ENCODE measurements at regions not wholly inside any gene's neighbourhood (a gene's known extent, or its start where the extent isn't known, plus 50 kb on each side); places are given as distances from the start of the nearest gene placed in this dataset.

DNA sequence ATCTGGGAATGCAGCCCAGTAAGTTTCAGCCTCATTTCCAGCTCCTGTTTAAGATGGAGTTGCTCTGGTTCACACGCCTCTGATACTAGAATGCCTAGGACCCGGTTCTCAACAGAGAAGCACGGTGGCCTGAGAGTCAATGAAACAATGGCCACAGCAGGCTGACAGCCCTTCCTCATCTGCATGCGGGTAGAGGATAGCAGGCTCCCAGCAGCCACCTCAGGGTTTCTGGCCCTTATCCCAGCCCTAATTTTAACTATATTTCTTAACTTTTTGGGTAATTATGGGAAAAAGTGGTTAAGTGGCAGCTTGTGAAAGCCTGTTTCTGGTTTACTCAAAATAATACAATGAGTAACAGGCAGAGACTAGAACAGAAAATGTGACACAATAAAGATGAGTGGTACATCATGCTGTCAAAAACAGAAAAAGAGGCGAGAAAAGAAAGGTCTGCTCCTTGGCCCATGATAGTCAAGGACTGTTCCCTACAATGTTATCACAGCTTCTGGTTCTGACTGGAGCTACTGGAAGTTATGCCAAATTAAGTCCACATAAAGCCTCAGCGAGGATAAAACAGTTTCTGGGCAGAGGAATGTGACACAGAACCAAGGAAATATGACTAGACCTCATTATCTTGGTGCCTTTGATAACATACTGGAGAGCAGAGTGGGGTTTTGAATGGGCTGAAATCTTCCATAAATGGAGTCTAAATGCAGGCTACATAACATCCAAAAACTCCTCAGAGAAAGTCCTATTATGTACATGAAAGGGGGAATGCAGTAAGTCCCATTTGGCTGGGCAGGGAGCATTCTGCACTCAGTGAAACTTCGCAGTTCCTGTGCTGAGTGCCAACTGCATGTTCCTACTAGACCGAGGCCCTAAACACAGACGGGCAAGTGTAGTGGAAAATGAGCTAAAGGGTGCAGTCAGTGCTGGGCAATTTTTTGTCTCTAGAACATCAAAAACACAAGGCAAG is 92.1 kb downstream of the NIBAN1 start:
- no peak for ATAC-seq
- Histone ChIP-seq H3K4me1 (ENCODE audit: control insufficient read depth in 1 of 2, insufficient read depth in 2 of 2, low read length in 2 of 2) (no peaks in the 10 kb centered on the region), H3K9me3 (ENCODE audit: control insufficient read depth in 1 of 2, insufficient read depth in 1 of 2, low read depth in 1 of 2, low read length in 2 of 2) (no peaks in the 10 kb centered on the region), H3K79me2 (ENCODE audit: insufficient read depth, low read length) (no peaks in the 10 kb centered on the region), H3K27ac (ENCODE audit: low read depth, low read length) (no peak overlapping the region), H3K36me3 (ENCODE audit: control insufficient read depth in 1 of 2, insufficient read depth in 2 of 2, low read length in 2 of 2) (no peaks in the 10 kb centered on the region), H3K4me2 (ENCODE audit: low read length) (no peak overlapping the region), H3K9ac (ENCODE audit: low read length) (no peak overlapping the region), H4K20me1 (ENCODE audit: insufficient read depth) (no peaks in the 10 kb centered on the region), H3K4me3 (replicated peaks in 1 of 2; ENCODE audit: low read depth in 1 of 2, low read length in 2 of 2) (no peak overlapping the region), H3K9me2 (ENCODE audit: insufficient read depth) (no peaks in the 10 kb centered on the region), H2AFZ (ENCODE audit: low read depth, low read length, poor library complexity, severe bottlenecking) (no peak overlapping the region), H3K27me3 (ENCODE audit: insufficient read depth, low read length) (no peaks in the 10 kb centered on the region)
- intact Hi-C loops (cut with micrococcal nuclease) = no loop called here
- ChIA-PET POLR2A (no interaction called here), RAD21 (ENCODE audit: low non-redundant PET in 1 of 2, low total read pairs in 2 of 2, uncharacterized antibody in 2 of 2, unreplicated experiment in 2 of 2) (no interaction called here), CTCF (no interaction called here)
- no TSS peak for BruUV-seq (replicated peaks)
- TF ChIP-seq, protein P1, sequence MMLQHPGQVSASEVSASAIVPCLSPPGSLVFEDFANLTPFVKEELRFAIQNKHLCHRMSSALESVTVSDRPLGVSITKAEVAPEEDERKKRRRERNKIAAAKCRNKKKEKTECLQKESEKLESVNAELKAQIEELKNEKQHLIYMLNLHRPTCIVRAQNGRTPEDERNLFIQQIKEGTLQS (IDR thresholded peaks at IDR 0.05) = no peak
- TF ChIP-seq, protein P2, sequence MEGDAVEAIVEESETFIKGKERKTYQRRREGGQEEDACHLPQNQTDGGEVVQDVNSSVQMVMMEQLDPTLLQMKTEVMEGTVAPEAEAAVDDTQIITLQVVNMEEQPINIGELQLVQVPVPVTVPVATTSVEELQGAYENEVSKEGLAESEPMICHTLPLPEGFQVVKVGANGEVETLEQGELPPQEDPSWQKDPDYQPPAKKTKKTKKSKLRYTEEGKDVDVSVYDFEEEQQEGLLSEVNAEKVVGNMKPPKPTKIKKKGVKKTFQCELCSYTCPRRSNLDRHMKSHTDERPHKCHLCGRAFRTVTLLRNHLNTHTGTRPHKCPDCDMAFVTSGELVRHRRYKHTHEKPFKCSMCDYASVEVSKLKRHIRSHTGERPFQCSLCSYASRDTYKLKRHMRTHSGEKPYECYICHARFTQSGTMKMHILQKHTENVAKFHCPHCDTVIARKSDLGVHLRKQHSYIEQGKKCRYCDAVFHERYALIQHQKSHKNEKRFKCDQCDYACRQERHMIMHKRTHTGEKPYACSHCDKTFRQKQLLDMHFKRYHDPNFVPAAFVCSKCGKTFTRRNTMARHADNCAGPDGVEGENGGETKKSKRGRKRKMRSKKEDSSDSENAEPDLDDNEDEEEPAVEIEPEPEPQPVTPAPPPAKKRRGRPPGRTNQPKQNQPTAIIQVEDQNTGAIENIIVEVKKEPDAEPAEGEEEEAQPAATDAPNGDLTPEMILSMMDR (IDR thresholded peaks at IDR 0.05 in 2 of 3, conservative IDR thresholded peaks at IDR 0.05 in 1 of 3; ENCODE audit: borderline replicate concordance in 1 of 3, insufficient read depth in 1 of 3, low read depth in 2 of 3, low read length in 2 of 3) = no peak
- no peak for TF ChIP-seq YY1 (IDR thresholded peaks at IDR 0.05; ENCODE audit: extremely low read depth, insufficient replicate concordance, low read depth, low read length)
- DNase-seq (ENCODE audit: low read depth, low spot score) = no peak
